ENCODE measurements at regions not wholly inside any gene's neighbourhood (a gene's known extent, or its start where the extent isn't known, plus 50 kb on each side); places are given as distances from the start of the nearest gene placed in this dataset.

GRCh38 chr2:204223544-204223943 is 287.0 kb downstream of the ICOS start:
- no peak for TF ChIP-seq CTCF (IDR thresholded peaks at IDR 0.05; ENCODE audit: poor library complexity, severe bottlenecking)
- Histone ChIP-seq H3K27ac (ENCODE audit: poor library complexity, severe bottlenecking) (no peak overlapping the region), H3K4me1 (ENCODE audit: insufficient read depth, poor library complexity, severe bottlenecking) (no peaks in the 10 kb centered on the region), H3K4me3 (ENCODE audit: severe bottlenecking) (no peak overlapping the region), H3K9me3 (ENCODE audit: severe bottlenecking) (no peaks in the 10 kb centered on the region), H3K36me3 (ENCODE audit: low read depth) (no peaks in the 10 kb centered on the region), H3K27me3 (ENCODE audit: insufficient read depth, poor library complexity, severe bottlenecking) (peaks cover 15% of the 10 kb centered on the region)
- no peak for ATAC-seq (ENCODE audit: low read depth)
- DNase-seq (ENCODE audit: low spot score) = no peak

GRCh38 chr2:204225671-204226073 is 289.1 kb downstream of the ICOS start:
- Histone ChIP-seq H3K27ac (ENCODE audit: poor library complexity, severe bottlenecking) (no peak overlapping the region), H3K36me3 (ENCODE audit: low read depth) (no peaks in the 10 kb centered on the region), H3K27me3 (ENCODE audit: insufficient read depth, poor library complexity, severe bottlenecking) (peaks cover 19% of the 10 kb centered on the region), H3K4me1 (ENCODE audit: insufficient read depth, poor library complexity, severe bottlenecking) (no peaks in the 10 kb centered on the region), H3K9me3 (ENCODE audit: severe bottlenecking) (no peaks in the 10 kb centered on the region), H3K4me3 (ENCODE audit: severe bottlenecking) (no peak overlapping the region)
- no peak for ATAC-seq (ENCODE audit: low read depth)
- no peak for TF ChIP-seq CTCF (IDR thresholded peaks at IDR 0.05; ENCODE audit: poor library complexity, severe bottlenecking)
- DNase-seq (ENCODE audit: low spot score) = no peak

GRCh38 chr2:204226305-204226880 is 289.8 kb downstream of the ICOS start:
- Histone ChIP-seq H3K9me3 (ENCODE audit: severe bottlenecking) (no peaks in the 10 kb centered on the region), H3K4me1 (ENCODE audit: insufficient read depth, poor library complexity, severe bottlenecking) (no peaks in the 10 kb centered on the region), H3K27ac (ENCODE audit: poor library complexity, severe bottlenecking) (no peak overlapping the region), H3K27me3 (ENCODE audit: insufficient read depth, poor library complexity, severe bottlenecking) (peaks cover 19% of the 10 kb centered on the region), H3K36me3 (ENCODE audit: low read depth) (no peaks in the 10 kb centered on the region), H3K4me3 (ENCODE audit: severe bottlenecking) (no peak overlapping the region)
- DNase-seq (ENCODE audit: low spot score) (no peak), ATAC-seq (ENCODE audit: low read depth) (no peak)
- TF ChIP-seq CTCF (IDR thresholded peaks at IDR 0.05; ENCODE audit: poor library complexity, severe bottlenecking) = no peak

- Histone ChIP-seq H3K4me3 (ENCODE audit: severe bottlenecking) (no peak overlapping the region), H3K36me3 (ENCODE audit: low read depth) (no peaks in the 10 kb centered on the region), H3K4me1 (ENCODE audit: insufficient read depth, poor library complexity, severe bottlenecking) (no peaks in the 10 kb centered on the region), H3K27me3 (ENCODE audit: insufficient read depth, poor library complexity, severe bottlenecking) (peaks cover 19% of the 10 kb centered on the region), H3K9me3 (ENCODE audit: severe bottlenecking) (no peaks in the 10 kb centered on the region), H3K27ac (ENCODE audit: poor library complexity, severe bottlenecking) (no peak overlapping the region)
- DNase-seq (ENCODE audit: low spot score) = no peak
- no peak for TF ChIP-seq CTCF (IDR thresholded peaks at IDR 0.05; ENCODE audit: poor library complexity, severe bottlenecking)
- ATAC-seq (ENCODE audit: low read depth) = no peak
Measured at GRCh38 chr2:204228169-204228886, 291.8 kb downstream of the ICOS start.

GRCh38 chr2:204234248-204234647 is 297.7 kb downstream of the ICOS start:
- H3K27ac ChIP-seq (ENCODE audit: poor library complexity, severe bottlenecking) = no peak overlapping the region
- H3K4me3 ChIP-seq (ENCODE audit: severe bottlenecking) = no peak overlapping the region
- TF ChIP-seq CTCF (IDR thresholded peaks at IDR 0.05; ENCODE audit: poor library complexity, severe bottlenecking) = no peak
- DNase-seq (ENCODE audit: low spot score) = no peak
- no peaks in the 10 kb centered on the region for H3K4me1 ChIP-seq (ENCODE audit: insufficient read depth, poor library complexity, severe bottlenecking)
- no peak for ATAC-seq (ENCODE audit: low read depth)
- no peaks in the 10 kb centered on the region for H3K36me3 ChIP-seq (ENCODE audit: low read depth)
- H3K27me3 ChIP-seq (ENCODE audit: insufficient read depth, poor library complexity, severe bottlenecking) = peaks cover 4% of the 10 kb centered on the region
- no peaks in the 10 kb centered on the region for H3K9me3 ChIP-seq (ENCODE audit: severe bottlenecking)

Data from RWPE2 (cell line).